H1 (cell line): ENCODE measurements at regions not wholly inside any gene's neighbourhood (a gene's known extent, or its start where the extent isn't known, plus 50 kb on each side); places are given as distances from the start of the nearest gene placed in this dataset.

ENCODE experiments used
- CTCF ChIA-PET: fragments of 300-600 bp; sonication (Branson Sonifier 250); formaldehyde crosslinking; loops from one replicate; lab custom pipeline; 2021; ENCODE audit not compliant: partially characterized antibody; lab: Charles Lee
- POLR2A ChIA-PET: fragments of 300-600 bp; sonication (Branson Sonifier 250); formaldehyde crosslinking; loops from one replicate; lab custom pipeline; 2021; ENCODE audit warnings: inconsistent platforms; ENCODE audit not compliant: partially characterized antibody; lab: Charles Lee
- DNase-seq, 2 experiments: peaks; one replicate each; pipeline versions ENCODE4 v3.0.0 to v3.0.0-alpha.2; 2010 to 2022; ENCODE audit warnings: low spot score in 2 of 2, low read depth in 1 of 2, mixed read lengths in 1 of 2
- FAIRE-seq: peaks from 2 replicates; lab custom pipeline; 2011; peaks lifted over from hg19 to GRCh38; lab: Jason Lieb, UNC
- H2AFZ ChIP-seq: 2 replicates; pipeline ENCODE4 v1.8.1; 2012; ENCODE audit warnings: low read length, inconsistent platforms
- H2AK5ac ChIP-seq: 2 replicates; pipeline ENCODE4 v1.6.1; 2013; ENCODE audit warnings: low read depth, low read length
- H2BK120ac ChIP-seq: replicated peaks from 2 replicates; pipeline ENCODE3; 2013; ENCODE audit warnings: low read depth, low read length, inconsistent platforms
- H2BK12ac ChIP-seq: 2 replicates; pipeline ENCODE4 v1.6.1; 2013; ENCODE audit warnings: low read depth, low read length
- H2BK15ac ChIP-seq: 2 replicates; pipeline ENCODE4 v1.6.1; 2013; ENCODE audit warnings: low read length
- H2BK20ac ChIP-seq: 2 replicates; pipeline ENCODE4 v1.6.1; 2013; ENCODE audit warnings: low read length
- H2BK5ac ChIP-seq: 2 replicates; pipeline ENCODE4 v1.6.1; 2013; ENCODE audit warnings: low read depth, low read length
- H3K14ac ChIP-seq: 2 replicates; pipeline ENCODE4 v1.6.1; 2013; ENCODE audit warnings: inconsistent platforms; ENCODE audit not compliant: insufficient read length
- H3K18ac ChIP-seq: 2 replicates; pipeline ENCODE4 v1.6.1; 2013; ENCODE audit warnings: low read length; ENCODE audit errors: extremely low read depth
- H3K23ac ChIP-seq: 2 replicates; pipeline ENCODE4 v1.6.1; 2013; ENCODE audit warnings: inconsistent platforms; ENCODE audit not compliant: insufficient read length
- H3K23me2 ChIP-seq: 2 replicates; pipeline ENCODE4 v1.6.1; 2013; ENCODE audit warnings: low read depth, low read length
- H3K27ac ChIP-seq: 2 replicates; pipeline ENCODE4 v1.6.1; 2011; ENCODE audit warnings: low read depth, low read length, inconsistent platforms
- H3K27me3 ChIP-seq, 4 experiments: replicated peaks in 1 of 4; 1 replicate in 1 of 4; 2 replicates in 3 of 4; pipeline versions ENCODE4 v1.6.1 to v1.8.1; 2011 to 2013; ENCODE audit warnings: low read length in 3 of 4, mild to moderate bottlenecking in 3 of 4, inconsistent platforms in 2 of 4, mixed read lengths in 2 of 4, moderate library complexity in 1 of 4; ENCODE audit not compliant: control insufficient read depth in 3 of 4, insufficient read depth in 3 of 4; ENCODE audit errors: extremely low read depth in 1 of 4
- H3K36me3 ChIP-seq, 4 experiments: 2 replicates each; pipeline versions ENCODE4 v1.6.1 to v1.8.1; 2011 to 2013; ENCODE audit warnings: mild to moderate bottlenecking in 4 of 4, low read length in 3 of 4, moderate library complexity in 2 of 4, control low read depth in 1 of 4, inconsistent platforms in 1 of 4; ENCODE audit not compliant: insufficient read depth in 4 of 4, control insufficient read depth in 2 of 4
- H3K4ac ChIP-seq: replicated peaks from 2 replicates; pipeline ENCODE3; 2013; ENCODE audit warnings: low read length, low read depth, mixed read lengths, inconsistent platforms; ENCODE audit not compliant: insufficient read length
- H3K4me1 ChIP-seq, 4 experiments: replicated peaks in 1 of 4; 1 replicate in 1 of 4; 2 replicates in 3 of 4; pipeline versions ENCODE4 v1.6.1 to v1.8.1; 2011 to 2013; ENCODE audit warnings: low read length in 3 of 4, inconsistent platforms in 2 of 4, mixed read lengths in 1 of 4; ENCODE audit not compliant: insufficient read depth in 4 of 4, control insufficient read depth in 3 of 4
- H3K4me2 ChIP-seq, 2 experiments: 2 replicates each; pipeline versions ENCODE4 v1.6.1 to v1.8.1; 2011 to 2013; ENCODE audit warnings: low read depth in 2 of 2, low read length in 2 of 2, control low read depth in 1 of 2, inconsistent platforms in 1 of 2, mild to moderate bottlenecking in 1 of 2; ENCODE audit not compliant: insufficient read depth in 1 of 2
- H3K4me3 ChIP-seq, 4 experiments: fragments of 200-600, 300-600 bp in 1 of 4; sonication (generic), shearing (Covaris generic), sonication (Bioruptor Twin) in 1 of 4; 2 replicates each; pipeline versions ENCODE4 v1.5.1 to v1.8.1; 2011 to 2016; ENCODE audit warnings: low read length in 4 of 4, low read depth in 3 of 4, control low read depth in 2 of 4, inconsistent platforms in 2 of 4, mild to moderate bottlenecking in 2 of 4, mixed read lengths in 1 of 4, moderate library complexity in 1 of 4; ENCODE audit not compliant: insufficient read depth in 2 of 4; ENCODE audit errors: extremely low read depth in 1 of 4
- H3K56ac ChIP-seq: replicated peaks from 2 replicates; pipeline ENCODE3; 2013; ENCODE audit warnings: low read depth, mild to moderate bottlenecking, mixed read lengths, low read length, inconsistent platforms; ENCODE audit not compliant: insufficient read length
- H3K79me1 ChIP-seq: 2 replicates; pipeline ENCODE4 v1.6.1; 2013; ENCODE audit warnings: low read depth, low read length, control low read depth
- H3K79me2 ChIP-seq, 2 experiments: 2 replicates each; pipeline versions ENCODE4 v1.6.1 to v1.8.1; 2012 to 2013; ENCODE audit warnings: low read length in 2 of 2, mild to moderate bottlenecking in 2 of 2, inconsistent platforms in 1 of 2; ENCODE audit not compliant: insufficient read depth in 2 of 2, control insufficient read depth in 1 of 2
- H3K9ac ChIP-seq, 4 experiments: replicated peaks in 1 of 4; 1 replicate in 1 of 4; 2 replicates in 3 of 4; pipeline versions ENCODE4 v1.6.1 to v1.8.1; 2011 to 2013; ENCODE audit warnings: low read depth in 3 of 4, low read length in 3 of 4, control low read depth in 2 of 4, mild to moderate bottlenecking in 2 of 4, moderate library complexity in 2 of 4, inconsistent platforms in 1 of 4; ENCODE audit errors: extremely low read depth in 1 of 4
- H3K9me3 ChIP-seq, 2 experiments: 2 replicates each; pipeline versions ENCODE4 v1.6.1 to v1.8.1; 2012 to 2013; ENCODE audit warnings: mild to moderate bottlenecking in 2 of 2, moderate library complexity in 2 of 2, control low read depth in 1 of 2, inconsistent platforms in 1 of 2, low read depth in 1 of 2, low read length in 1 of 2, mixed read lengths in 1 of 2; ENCODE audit not compliant: insufficient read depth in 2 of 2
- H4K20me1 ChIP-seq, 2 experiments: replicated peaks in 1 of 2; 2 replicates each; pipeline versions ENCODE3 to v1.8.1; 2011 to 2013; ENCODE audit warnings: inconsistent platforms in 2 of 2, low read length in 2 of 2, mild to moderate bottlenecking in 1 of 2; ENCODE audit not compliant: insufficient read depth in 2 of 2, control insufficient read depth in 1 of 2
- H4K5ac ChIP-seq: 2 replicates; pipeline ENCODE4 v1.6.1; 2013; ENCODE audit warnings: low read length, low read depth, mixed read lengths, inconsistent platforms; ENCODE audit not compliant: insufficient read length
- H4K8ac ChIP-seq: 2 replicates; pipeline ENCODE4 v1.8.0; 2013; ENCODE audit warnings: mild to moderate bottlenecking, moderate library complexity, low read length, inconsistent platforms; ENCODE audit not compliant: insufficient read depth; ENCODE audit errors: extremely low read depth
- H4K91ac ChIP-seq: replicated peaks from 2 replicates; pipeline ENCODE3; 2013; ENCODE audit warnings: low read length, mixed read lengths, inconsistent platforms; ENCODE audit not compliant: insufficient read length
- MAFK ChIP-seq: IDR thresholded peaks from 2 replicates; pipeline ENCODE4 v1.6.1; 2012; ENCODE audit warnings: low read depth, mild to moderate bottlenecking, improper control_type of control experiment, low read length
- NANOG ChIP-seq: IDR thresholded peaks from 2 replicates; pipeline ENCODE4 v1.6.1; 2011; ENCODE audit warnings: low read length, low read depth, mild to moderate bottlenecking, inconsistent platforms; ENCODE audit not compliant: insufficient read depth, poor library complexity, severe bottlenecking
- WGBS, 2 experiments: shearing (Covaris generic) in 1 of 2; methylation state at CpG; one replicate each; pipeline versions ENCODE4 v1.1.6 to v1.1.7; 2013 to 2015; ENCODE audit warnings: low lambda C conversion rate in 2 of 2, mixed read lengths in 2 of 2, inconsistent platforms in 1 of 2, low coverage in 1 of 2, missing lambda C conversion rate in 1 of 2; ENCODE audit not compliant: insufficient replicate concordance in 2 of 2, insufficient coverage in 1 of 2, insufficient read length in 1 of 2; ENCODE audit errors: extremely low coverage in 1 of 2, missing lambda C conversion rate in 1 of 2; 5-methylcytosine and 5-hydroxymethylcytosine counted together

DNA sequence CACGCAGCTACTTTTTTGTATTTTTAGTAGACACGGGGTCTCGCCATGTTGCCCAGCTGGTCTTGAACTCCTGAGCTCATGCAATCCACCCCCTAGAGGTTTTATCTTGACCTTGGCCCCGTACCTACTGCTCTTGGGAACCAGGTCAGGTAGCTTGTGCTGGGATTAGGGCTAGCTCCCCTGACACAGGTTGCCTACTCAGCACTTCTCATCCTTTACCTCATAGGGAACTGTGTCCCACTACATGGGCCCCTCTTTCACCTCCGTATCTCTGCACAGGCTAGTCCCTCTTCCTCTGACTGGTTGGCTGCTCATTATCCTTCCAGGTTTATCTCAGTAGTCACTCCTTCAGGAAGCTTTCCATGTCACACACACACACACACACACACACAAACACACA lies 58.0 kb upstream of the ITPRID1 start:
- Histone ChIP-seq H3K79me2 (no peaks in the 10 kb centered on the region), H3K4ac (no peak overlapping the region), H3K27me3 (peaks cover 11 to 43% (median 27%) of the 10 kb centered on the region in 4 experiments), H3K18ac (no peak overlapping the region), H3K36me3 (no peaks in the 10 kb centered on the region), H3K14ac (no peak overlapping the region), H3K9ac (no peak overlapping the region), H3K23me2 (no peaks in the 10 kb centered on the region), H4K5ac (no peak overlapping the region), H3K23ac (no peak overlapping the region), H4K8ac (no peak overlapping the region), H3K9me3 (0 out of 4 replicates have a peak, but pooled peaks cover 0 to 6% of the 10 kb centered on the region in 2 experiments), H3K4me2 (no peak overlapping the region), H2AFZ (no peak overlapping the region), H2AK5ac (no peak overlapping the region), H4K20me1 (peaks cover 2 to 4% of the 10 kb centered on the region in 2 experiments), H2BK120ac (no peak overlapping the region), H3K27ac (no peak overlapping the region), H4K91ac (no peak overlapping the region), H2BK12ac (no peak overlapping the region), H3K56ac (no peak overlapping the region), H2BK20ac (no peak overlapping the region), H3K4me3 (no peak overlapping the region), H2BK15ac (no peak overlapping the region), H2BK5ac (no peak overlapping the region), H3K79me1 (no peaks in the 10 kb centered on the region), H3K4me1 (peaks cover 0 to 4% (median 3%) of the 10 kb centered on the region in 4 experiments; a peak in 2 of 7 replicates)
- DNase-seq (no peak), FAIRE-seq (no peak)
- CTCF ChIA-PET: interaction anchor here (0.9 to 5.4 kb wide), 7 partner anchors 10 to 473 kb away, joined by 3 to 31 read pairs (median 4); no protein-coding TSS in a partner anchor
- TF ChIP-seq MAFK (0 out of 2 replicates have a peak, but pooled peaks have one; percentile 25), NANOG (no peak)
- WGBS, 2 experiments: 86% methylated on average over 5 of the region's 5 CpGs; no CpG with 5 or more reads in 1 of the 2 experiments
- POLR2A ChIA-PET: interaction anchor here (1.8 kb wide), 1 partner anchor 10 kb away, joined by 8 read pairs; no protein-coding TSS in a partner anchor
